Endothelial cell of umbilical vein (primary cell): ENCODE measurements at regions not wholly inside any gene's neighbourhood (a gene's known extent, or its start where the extent isn't known, plus 50 kb on each side); places are given as distances from the start of the nearest gene placed in this dataset.

Experiments
- CTCF ChIP-seq, 2 donors: IDR thresholded peaks; 1 replicate in 1 of 2; 2 replicates in 1 of 2; pipeline ENCODE4 v1.5.1; 2011; ENCODE audit warnings: low read length in 2 of 2, mild to moderate bottlenecking in 2 of 2, moderate library complexity in 2 of 2, control low read depth in 1 of 2, inconsistent platforms in 1 of 2, low read depth in 1 of 2; ENCODE audit not compliant: insufficient read depth in 1 of 2; ENCODE audit errors: extremely low read depth in 1 of 2
- EZH2 ChIP-seq: IDR thresholded peaks from 2 replicates; pipeline ENCODE4 v1.6.1; 2012; ENCODE audit warnings: borderline replicate concordance, low read depth, mild to moderate bottlenecking, moderate library complexity, low read length, inconsistent platforms; ENCODE audit not compliant: severe bottlenecking
- FOS ChIP-seq: IDR thresholded peaks from 2 replicates; pipeline ENCODE4 v1.6.1; 2011; ENCODE audit warnings: mild to moderate bottlenecking, low read length, moderate library complexity, borderline replicate concordance; ENCODE audit not compliant: insufficient read depth
- JUN ChIP-seq: IDR thresholded peaks from 2 replicates; pipeline ENCODE4 v1.6.1; 2011; ENCODE audit warnings: borderline replicate concordance, low read depth; ENCODE audit not compliant: insufficient read length, insufficient read depth
- MAX ChIP-seq: IDR thresholded peaks from 2 replicates; pipeline ENCODE4 v1.6.1; 2011; ENCODE audit not compliant: insufficient read depth, insufficient read length
- POLR2A ChIP-seq: IDR thresholded peaks from 2 replicates; pipeline ENCODE4 v1.6.1; 2012; ENCODE audit warnings: low read depth, mild to moderate bottlenecking, control low read depth, low read length
- POLR2AphosphoS5 ChIP-seq: IDR thresholded peaks from 2 replicates; pipeline ENCODE4 v1.6.1; 2012; ENCODE audit warnings: low read depth, mild to moderate bottlenecking, control low read depth, low read length, moderate library complexity; ENCODE audit not compliant: insufficient read depth

- no peak for TF ChIP-seq CTCF (IDR thresholded peaks at IDR 0.05; ENCODE audit: extremely low read depth in 1 of 2, insufficient read depth in 1 of 2, low read depth in 1 of 2, low read length in 2 of 2)
- TF ChIP-seq EZH2, result no peak
- no peak for TF ChIP-seq POLR2A
- TF ChIP-seq POLR2AphosphoS5, result no peak
- no peak for TF ChIP-seq MAX
- no peak for TF ChIP-seq FOS
- no peak for TF ChIP-seq JUN
Observed at GRCh38 chr4:22574880-22575279, 59.0 kb upstream of the ADGRA3 start.
